ENCODE measurements at regions not wholly inside any gene's neighbourhood (a gene's known extent, or its start where the extent isn't known, plus 50 kb on each side); places are given as distances from the start of the nearest gene placed in this dataset.

- DNase-seq: no peak
Observed at GRCh38 chr12:13487326-13487725, 290.8 kb downstream of the EMP1 start.

- no peak for DNase-seq
Observed at GRCh38 chr12:13486794-13487193, 290.3 kb downstream of the EMP1 start.

- DNase-seq: no peak
Observed at GRCh38 chr12:13478650-13479181, 282.2 kb downstream of the EMP1 start.

- DNase-seq: no peak
Observed at GRCh38 chr12:13474381-13474780, 277.9 kb downstream of the EMP1 start.

- DNase-seq: peak; percentile 46
Observed at GRCh38 chr12:13472690-13473089, 276.2 kb downstream of the EMP1 start.

- DNase-seq: no peak
Observed at GRCh38 chr12:13471471-13471870, 274.9 kb downstream of the EMP1 start.

- DNase-seq: no peak
Observed at GRCh38 chr12:13465635-13466034, 269.1 kb downstream of the EMP1 start.

- no peak for DNase-seq
Observed at GRCh38 chr12:13463189-13463588, 266.7 kb downstream of the EMP1 start.

GRCh38 chr12:13462450-13462849 is 265.9 kb downstream of the EMP1 start:
- DNase-seq: no peak

- DNase-seq: no peak
Observed at GRCh38 chr12:13455778-13456144, 259.2 kb downstream of the EMP1 start.

- DNase-seq: no peak
Observed at GRCh38 chr12:13454991-13455777, 258.7 kb downstream of the EMP1 start.

GRCh38 chr12:13452955-13453570 is 256.5 kb downstream of the EMP1 start:
- DNase-seq: no peak

- no peak for DNase-seq
Observed at GRCh38 chr12:13451776-13452175, 255.2 kb downstream of the EMP1 start.

- no peak for DNase-seq
Observed at GRCh38 chr12:13450231-13451080, 253.9 kb downstream of the EMP1 start.

GRCh38 chr12:13444076-13444475 is 247.6 kb downstream of the EMP1 start:
- no peak for DNase-seq

GRCh38 chr12:13443498-13443897 is 247.0 kb downstream of the EMP1 start:
- DNase-seq: no peak

GRCh38 chr12:13443028-13443427 is 246.5 kb downstream of the EMP1 start:
- no peak for DNase-seq

GRCh38 chr12:13442457-13442856 is 245.9 kb downstream of the EMP1 start:
- DNase-seq: no peak

- no peak for DNase-seq
Observed at GRCh38 chr12:13440844-13441243, 244.3 kb downstream of the EMP1 start.

GRCh38 chr12:13437541-13437940 is 241.0 kb downstream of the EMP1 start:
- no peak for DNase-seq

- DNase-seq: no peak
Observed at GRCh38 chr12:13436696-13437391, 240.3 kb downstream of the EMP1 start.

- DNase-seq: no peak
Observed at GRCh38 chr12:13436182-13436581, 239.7 kb downstream of the EMP1 start.

All from activated CD4-positive, alpha-beta T cell treated with anti-CD3 and anti-CD28 coated beads, Interleukin-2, Interleukin-6, amounts not matched to agents 100 ng/mL and 50 ng/mL, durations not matched to agents 16 hours and 8 hours (primary cell).